IPS-18a (cell line): ENCODE measurements at regions not wholly inside any gene's neighbourhood (a gene's known extent, or its start where the extent isn't known, plus 50 kb on each side); places are given as distances from the start of the nearest gene placed in this dataset.
"Not testable (repeated sequence)": the region's sequence is repeated elsewhere in the genome, so short reads cannot be mapped to it uniquely, and the experiment has no call there.

Source experiments
- H3K27ac ChIP-seq: one replicate; pipeline ENCODE4 v1.5.1; 2013; ENCODE audit warnings: low read length
- H3K27me3 ChIP-seq: one replicate; pipeline ENCODE4 v1.6.1; 2013; ENCODE audit warnings: mild to moderate bottlenecking, low read length; ENCODE audit not compliant: control insufficient read depth, insufficient read depth
- H3K36me3 ChIP-seq: one replicate; pipeline ENCODE4 v1.6.1; 2013; ENCODE audit warnings: low read depth, low read length; ENCODE audit not compliant: control insufficient read depth
- H3K4me1 ChIP-seq: one replicate; pipeline ENCODE4 v1.6.1; 2013; ENCODE audit warnings: low read depth, low read length; ENCODE audit not compliant: control insufficient read depth
- H3K4me3 ChIP-seq: one replicate; pipeline ENCODE4 v1.5.1; 2013; ENCODE audit warnings: low read length
- H3K9ac ChIP-seq: one replicate; pipeline ENCODE4 v1.6.1; 2013; ENCODE audit warnings: mild to moderate bottlenecking, low read length, moderate library complexity
- H3K9me3 ChIP-seq: one replicate; pipeline ENCODE4 v1.6.1; 2013; ENCODE audit warnings: low read depth, low read length; ENCODE audit not compliant: control insufficient read depth

DNA sequence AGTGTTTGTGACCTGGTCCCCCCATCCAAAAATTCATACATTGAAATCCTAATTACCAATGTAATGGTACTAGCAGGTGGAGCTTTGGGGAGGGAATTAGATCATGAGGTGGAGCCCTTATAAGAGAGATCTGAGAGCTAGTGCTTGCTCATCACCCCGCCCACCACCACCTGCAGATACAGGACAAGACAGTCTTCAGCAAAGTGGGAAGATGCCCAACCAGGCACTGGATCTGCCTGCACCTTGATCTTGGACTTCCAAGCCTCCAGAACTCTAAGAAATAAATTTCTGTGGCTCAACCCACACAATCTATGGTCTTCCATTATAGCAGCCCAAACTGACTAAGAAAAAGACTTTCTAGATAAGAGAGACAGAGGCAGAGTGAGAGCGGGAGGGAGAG is 343.4 kb downstream of the LRRIQ3 start:
- H3K9me3 ChIP-seq = no peaks in the 10 kb centered on the region
- H3K9ac ChIP-seq = no peak overlapping the region
- H3K27ac ChIP-seq = no peak overlapping the region
- H3K4me1 ChIP-seq = no peaks in the 10 kb centered on the region
- H3K27me3 ChIP-seq = no peaks in the 10 kb centered on the region
- H3K36me3 ChIP-seq = no peaks in the 10 kb centered on the region
- no peak overlapping the region for H3K4me3 ChIP-seq

DNA sequence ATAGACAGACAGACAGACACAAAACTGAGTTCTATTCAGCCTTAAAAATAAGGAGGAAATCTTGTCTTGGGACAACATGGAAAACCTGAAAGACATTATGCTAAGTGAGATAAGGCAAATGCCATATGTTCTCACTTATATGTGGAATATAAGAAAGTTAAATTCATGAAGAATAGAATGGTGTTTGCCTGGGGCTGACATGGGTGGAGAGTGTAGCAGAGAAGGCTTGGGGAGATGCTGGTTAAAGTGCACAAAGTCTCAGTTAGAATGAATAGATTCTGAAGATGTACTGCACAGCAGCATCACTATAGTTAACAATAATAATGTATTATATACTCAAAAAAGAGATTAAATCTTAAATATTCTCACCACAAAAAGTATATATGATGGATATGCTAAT is 355.5 kb downstream of the LRRIQ3 start:
- H3K36me3 ChIP-seq = no peaks in the 10 kb centered on the region
- H3K4me3 ChIP-seq = no peak overlapping the region
- no peak overlapping the region for H3K9ac ChIP-seq
- H3K9me3 ChIP-seq = no peaks in the 10 kb centered on the region
- no peaks in the 10 kb centered on the region for H3K27me3 ChIP-seq
- no peak overlapping the region for H3K27ac ChIP-seq
- H3K4me1 ChIP-seq = no peaks in the 10 kb centered on the region

DNA sequence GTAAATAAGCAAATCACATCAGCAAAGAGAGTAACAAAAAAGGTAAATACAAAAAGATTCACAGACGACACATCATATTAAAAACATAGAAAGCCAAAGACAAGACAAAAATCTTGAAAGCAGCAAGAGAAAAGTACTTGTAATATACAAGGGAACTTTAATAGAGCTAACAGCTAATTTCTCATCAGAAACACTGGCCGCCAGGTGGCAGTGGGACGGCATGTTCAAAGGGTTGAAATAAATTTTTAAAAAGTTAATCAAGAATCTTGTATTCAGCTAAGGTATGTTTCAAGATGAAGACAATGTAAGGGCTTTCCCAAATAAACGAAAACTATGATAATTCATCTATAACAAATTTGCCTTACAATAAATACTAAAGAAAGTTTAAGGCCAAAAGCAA is 358.1 kb downstream of the LRRIQ3 start:
- H3K4me1 ChIP-seq = no peaks in the 10 kb centered on the region
- H3K27ac ChIP-seq = no peak overlapping the region
- H3K9me3 ChIP-seq = no peaks in the 10 kb centered on the region
- H3K9ac ChIP-seq = no peak overlapping the region
- H3K36me3 ChIP-seq = no peaks in the 10 kb centered on the region
- no peak overlapping the region for H3K4me3 ChIP-seq
- H3K27me3 ChIP-seq = no peaks in the 10 kb centered on the region

DNA sequence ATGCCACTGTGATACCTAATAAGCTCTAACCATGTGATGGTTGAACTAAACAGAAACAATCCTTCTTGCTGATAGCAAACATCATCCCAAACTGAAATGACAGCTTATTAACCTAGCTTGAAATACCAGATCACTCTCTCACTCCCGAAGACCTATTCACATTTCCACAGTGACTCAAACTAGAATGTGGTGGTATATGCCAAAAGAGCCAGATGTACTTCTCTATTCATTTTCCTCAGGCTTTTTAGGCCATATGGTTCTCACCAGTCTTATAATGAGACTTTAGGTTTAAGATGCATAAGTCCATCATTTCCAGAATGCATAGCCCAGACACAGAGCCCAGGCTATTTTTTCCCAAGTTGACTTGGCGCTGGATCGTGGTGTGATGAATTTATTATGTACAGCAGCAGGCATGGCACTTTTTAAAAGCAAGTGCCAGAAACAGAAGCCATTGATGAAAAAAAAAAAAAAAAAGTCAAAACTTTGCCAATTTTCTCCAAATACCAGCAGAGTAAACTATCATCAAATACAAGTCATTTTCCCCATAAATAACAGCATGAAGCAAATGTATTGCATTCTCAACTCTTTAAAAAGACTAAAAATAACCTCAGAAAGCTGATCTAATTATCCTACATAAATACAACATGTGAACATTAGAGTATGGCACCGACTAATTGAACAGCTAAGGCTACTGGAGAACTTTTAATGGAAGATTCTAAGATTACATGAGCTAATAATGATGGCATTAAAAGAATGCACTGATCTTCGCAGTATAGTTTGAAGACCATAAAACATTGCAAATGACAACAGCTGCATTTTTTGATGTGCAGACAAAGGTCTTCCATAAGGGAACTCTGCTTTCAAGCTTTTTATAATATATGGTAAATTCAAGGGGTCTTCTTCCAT is 365.4 kb downstream of the LRRIQ3 start:
- Histone ChIP-seq H3K4me1 (no peaks in the 10 kb centered on the region), H3K27me3 (no peaks in the 10 kb centered on the region), H3K27ac (no peak overlapping the region), H3K9me3 (no peaks in the 10 kb centered on the region), H3K9ac (no peak overlapping the region), H3K4me3 (no peak overlapping the region), H3K36me3 (no peaks in the 10 kb centered on the region)

DNA sequence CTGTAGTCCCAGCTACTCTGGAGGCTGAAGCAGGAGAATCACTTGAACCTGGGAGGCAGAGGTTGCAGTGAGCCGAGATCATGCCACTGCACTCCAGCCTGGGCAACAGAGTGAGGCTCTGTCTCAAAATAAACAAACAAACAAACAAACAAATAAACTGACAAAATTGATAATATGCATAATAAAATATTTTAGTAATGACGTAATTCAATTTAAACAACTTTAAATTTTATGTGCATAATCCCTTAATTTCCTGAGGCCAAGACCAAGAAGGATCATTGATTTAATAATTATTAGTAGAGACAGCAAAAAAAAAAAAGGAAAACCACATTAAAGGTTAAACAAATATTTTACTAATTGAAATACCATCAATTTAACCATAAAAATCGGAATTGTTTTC is 370.7 kb downstream of the LRRIQ3 start:
- H3K9ac ChIP-seq, H3K27me3 ChIP-seq, H3K27ac ChIP-seq, H3K4me1 ChIP-seq, H3K36me3 ChIP-seq, H3K4me3 ChIP-seq, H3K9me3 ChIP-seq: not testable (repeated sequence)

DNA sequence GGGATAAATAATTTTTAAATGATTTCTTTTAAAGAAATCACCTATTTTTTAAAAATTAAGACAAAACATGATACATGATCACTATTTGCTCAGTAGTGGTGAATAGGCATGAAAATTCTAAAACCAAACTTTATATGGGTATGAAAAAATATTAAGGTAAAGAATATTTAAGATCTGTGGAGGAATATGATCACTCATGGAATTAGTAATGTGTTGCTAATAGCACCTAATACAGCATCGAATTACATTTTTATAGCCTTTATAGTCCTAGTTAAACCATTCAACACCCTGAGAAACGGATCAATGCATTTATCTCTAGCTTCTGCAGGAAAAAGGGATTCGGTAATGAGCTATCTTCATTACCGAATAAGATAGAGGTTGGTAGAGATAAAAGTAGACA is 373.9 kb downstream of the LRRIQ3 start:
- H3K27me3 ChIP-seq = no peaks in the 10 kb centered on the region
- H3K36me3 ChIP-seq = no peaks in the 10 kb centered on the region
- no peak overlapping the region for H3K9ac ChIP-seq
- no peak overlapping the region for H3K27ac ChIP-seq
- no peaks in the 10 kb centered on the region for H3K4me1 ChIP-seq
- no peaks in the 10 kb centered on the region for H3K9me3 ChIP-seq
- no peak overlapping the region for H3K4me3 ChIP-seq

DNA sequence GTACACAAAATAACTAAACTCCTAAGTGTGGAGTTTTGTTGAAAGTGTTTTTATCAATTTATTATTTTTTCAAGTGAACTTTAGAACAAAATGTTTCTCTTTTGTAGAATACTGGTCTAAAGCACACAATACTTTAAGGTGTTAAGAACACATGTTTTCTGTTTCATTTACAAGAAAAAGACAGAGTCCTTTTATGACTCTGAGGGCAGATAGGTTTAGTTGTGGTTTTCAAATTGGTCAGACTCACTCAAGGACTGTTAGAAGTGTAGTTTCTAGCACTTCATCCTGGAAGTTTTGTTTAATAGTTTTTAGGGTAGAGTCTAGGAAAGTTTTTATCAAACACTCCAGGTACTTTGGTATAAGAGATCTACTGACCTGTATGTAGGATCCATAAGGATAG is 376.5 kb downstream of the LRRIQ3 start:
- no peaks in the 10 kb centered on the region for H3K4me1 ChIP-seq
- no peaks in the 10 kb centered on the region for H3K36me3 ChIP-seq
- H3K9ac ChIP-seq = no peak overlapping the region
- no peaks in the 10 kb centered on the region for H3K9me3 ChIP-seq
- H3K27me3 ChIP-seq = no peaks in the 10 kb centered on the region
- H3K27ac ChIP-seq = no peak overlapping the region
- no peak overlapping the region for H3K4me3 ChIP-seq

DNA sequence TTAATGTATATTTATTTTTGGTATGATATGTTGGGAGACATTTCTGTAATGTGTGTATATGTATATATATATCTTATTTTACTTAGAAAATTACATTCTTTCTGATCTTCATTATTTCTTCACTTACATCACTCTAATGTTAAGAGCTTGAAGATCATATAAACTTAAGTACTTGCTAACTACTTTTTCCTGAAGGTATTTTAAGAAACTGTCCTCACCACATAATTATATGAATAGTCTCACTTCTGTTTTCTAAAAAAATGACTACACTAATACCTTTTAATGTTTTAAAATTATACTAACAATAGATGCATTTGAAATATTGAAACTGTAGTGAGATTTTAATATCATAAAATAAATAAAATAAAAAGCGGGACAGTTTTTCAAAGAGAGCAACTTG is 377.1 kb downstream of the LRRIQ3 start:
- Histone ChIP-seq H3K27me3 (no peaks in the 10 kb centered on the region), H3K36me3 (no peaks in the 10 kb centered on the region), H3K9ac (no peak overlapping the region), H3K4me3 (no peak overlapping the region), H3K27ac (no peak overlapping the region), H3K4me1 (no peaks in the 10 kb centered on the region), H3K9me3 (no peaks in the 10 kb centered on the region)

DNA sequence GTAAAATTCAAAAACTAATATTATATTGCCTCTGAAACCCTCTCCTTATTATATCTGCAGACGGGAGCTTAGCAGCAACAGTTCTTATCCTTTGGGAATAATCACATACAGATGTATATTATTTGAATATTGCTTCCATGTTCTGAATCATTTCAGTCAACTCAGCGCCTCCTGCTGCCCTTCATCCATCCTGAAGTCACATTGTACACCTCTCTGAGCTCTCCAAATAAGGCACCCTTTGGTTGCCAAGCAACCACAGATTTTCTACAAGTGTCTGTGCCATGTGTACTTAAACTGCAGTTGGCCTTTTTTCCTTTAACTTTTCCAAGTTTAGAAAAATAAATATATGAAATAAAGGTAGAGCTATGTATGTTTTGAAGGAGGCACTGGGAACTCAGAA is 384.3 kb downstream of the LRRIQ3 start:
- Histone ChIP-seq H3K4me1 (no peaks in the 10 kb centered on the region), H3K36me3 (no peaks in the 10 kb centered on the region), H3K27ac (no peak overlapping the region), H3K27me3 (no peaks in the 10 kb centered on the region), H3K9ac (no peak overlapping the region), H3K9me3 (no peaks in the 10 kb centered on the region), H3K4me3 (no peak overlapping the region)

DNA sequence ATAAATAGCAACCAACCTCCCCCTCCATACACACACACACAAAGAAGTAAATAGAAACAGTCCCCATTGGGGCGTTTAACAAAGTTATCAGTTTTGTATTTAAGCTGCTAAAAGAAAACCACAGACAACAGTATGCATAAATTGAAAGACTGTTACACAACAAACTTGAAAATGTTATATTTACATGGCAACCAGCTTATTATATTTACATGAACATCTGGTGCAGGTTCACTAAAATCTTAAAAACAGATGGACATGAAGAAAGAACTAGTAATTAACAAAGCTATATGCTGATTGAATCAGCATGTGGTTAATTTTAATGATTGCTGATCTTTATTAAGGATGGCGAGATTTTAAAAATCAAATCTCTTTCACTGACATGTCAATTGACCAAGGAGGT is 384.7 kb downstream of the LRRIQ3 start:
- Histone ChIP-seq H3K27me3 (no peaks in the 10 kb centered on the region), H3K4me1 (no peaks in the 10 kb centered on the region), H3K27ac (no peak overlapping the region), H3K36me3 (no peaks in the 10 kb centered on the region), H3K4me3 (no peak overlapping the region), H3K9me3 (no peaks in the 10 kb centered on the region), H3K9ac (no peak overlapping the region)

DNA sequence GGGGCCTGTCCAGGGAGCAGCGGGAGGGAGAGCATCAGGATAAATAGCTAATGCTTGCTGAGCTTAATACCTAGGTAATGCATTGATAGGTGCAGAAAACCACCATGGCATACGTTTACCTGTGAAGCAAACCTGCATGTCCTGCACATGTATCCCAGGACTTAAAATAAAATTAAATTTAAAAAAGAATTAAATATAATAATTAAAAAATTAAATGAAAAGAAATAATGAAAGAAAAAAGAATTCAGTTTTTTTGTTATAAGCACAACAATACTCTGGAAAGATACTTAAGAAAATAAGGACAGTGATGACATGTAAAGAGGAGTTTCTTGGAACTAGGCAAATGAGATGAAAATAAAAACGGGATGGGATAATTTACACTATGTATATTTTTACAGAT is 386.2 kb downstream of the LRRIQ3 start:
- no peaks in the 10 kb centered on the region for H3K36me3 ChIP-seq
- H3K4me3 ChIP-seq = no peak overlapping the region
- H3K27ac ChIP-seq = no peak overlapping the region
- no peaks in the 10 kb centered on the region for H3K9me3 ChIP-seq
- no peak overlapping the region for H3K9ac ChIP-seq
- H3K27me3 ChIP-seq = no peaks in the 10 kb centered on the region
- H3K4me1 ChIP-seq = no peaks in the 10 kb centered on the region

DNA sequence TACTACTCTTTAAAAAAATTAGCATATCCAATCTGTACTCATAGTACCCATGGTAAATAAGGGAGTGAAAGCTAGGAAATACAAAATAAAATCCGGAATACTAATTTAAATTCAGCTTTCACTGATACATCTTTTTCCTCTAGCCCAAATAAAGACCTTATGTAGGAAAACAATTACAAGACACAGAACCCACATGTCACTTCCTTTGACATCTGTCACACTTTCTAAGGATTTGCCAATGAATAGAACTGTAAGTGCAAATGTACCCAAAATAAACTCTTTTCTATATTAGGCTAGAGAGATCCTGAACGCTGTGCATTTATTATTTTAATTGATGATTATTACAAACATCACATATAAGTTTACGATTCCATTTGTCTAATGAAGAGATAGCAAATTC is 393.0 kb downstream of the LRRIQ3 start:
- no peaks in the 10 kb centered on the region for H3K36me3 ChIP-seq
- no peaks in the 10 kb centered on the region for H3K9me3 ChIP-seq
- H3K4me3 ChIP-seq = no peak overlapping the region
- H3K4me1 ChIP-seq = no peaks in the 10 kb centered on the region
- H3K27ac ChIP-seq = no peak overlapping the region
- no peak overlapping the region for H3K9ac ChIP-seq
- H3K27me3 ChIP-seq = no peaks in the 10 kb centered on the region
